HG02642 (cell line): ENCODE measurements at regions not wholly inside any gene's neighbourhood (a gene's known extent, or its start where the extent isn't known, plus 50 kb on each side); places are given as distances from the start of the nearest gene placed in this dataset.

Source experiments
- ATAC-seq: cut with Tn5 transposase; IDR thresholded peaks from one replicate; pipeline ENCODE4 v1.9.1; 2021; ENCODE audit warnings: mild to moderate bottlenecking; ENCODE audit not compliant: unreplicated experiment, poor library complexity

GRCh38 chr5:74364507-74364906, 276.0 kb downstream of the ENC1 start:
- no peak for ATAC-seq

- no peak for ATAC-seq
Observed at GRCh38 chr5:74363603-74364205, 276.8 kb downstream of the ENC1 start.

GRCh38 chr5:74361406-74362358, 278.8 kb downstream of the ENC1 start:
- no peak for ATAC-seq

- ATAC-seq, result no peak
Observed at GRCh38 chr5:74360535-74361210, 279.9 kb downstream of the ENC1 start.

GRCh38 chr5:74357827-74358226, 282.7 kb downstream of the ENC1 start:
- no peak for ATAC-seq

GRCh38 chr5:74356009-74356695, 284.4 kb downstream of the ENC1 start:
- no peak for ATAC-seq

- no peak for ATAC-seq
Observed at GRCh38 chr5:74355041-74355824, 285.3 kb downstream of the ENC1 start.

GRCh38 chr5:74352256-74352655, 288.3 kb downstream of the ENC1 start:
- no peak for ATAC-seq

GRCh38 chr5:74342948-74343682, 297.4 kb downstream of the ENC1 start:
- no peak for ATAC-seq

GRCh38 chr5:74342182-74342581, 298.3 kb downstream of the ENC1 start:
- no peak for ATAC-seq

GRCh38 chr5:74341221-74341620, 299.3 kb downstream of the ENC1 start:
- no peak for ATAC-seq

- no peak for ATAC-seq
Observed at GRCh38 chr5:74340476-74340875, 300.1 kb downstream of the ENC1 start.

- no peak for ATAC-seq
Observed at GRCh38 chr5:74337984-74338310, 302.6 kb downstream of the ENC1 start.

GRCh38 chr5:74337254-74337983, 303.1 kb downstream of the ENC1 start:
- ATAC-seq, result no peak

GRCh38 chr5:74336297-74336696, 304.2 kb downstream of the ENC1 start:
- ATAC-seq, result no peak

- no peak for ATAC-seq
Observed at GRCh38 chr5:74334762-74335384, 305.7 kb downstream of the ENC1 start.

- ATAC-seq, result no peak
Observed at GRCh38 chr5:74334062-74334761, 306.3 kb downstream of the ENC1 start.

- no peak for ATAC-seq
Observed at GRCh38 chr5:74333430-74333829, 307.1 kb downstream of the ENC1 start.
